ENCODE measurements at regions not wholly inside any gene's neighbourhood (a gene's known extent, or its start where the extent isn't known, plus 50 kb on each side); places are given as distances from the start of the nearest gene placed in this dataset.
"Not testable (repeated sequence)": the region's sequence is repeated elsewhere in the genome, so short reads cannot be mapped to it uniquely, and the experiment has no call there.

- H2AK9ac ChIP-seq (replicated peaks; ENCODE audit: low read depth, low read length, poor library complexity); H3K14ac ChIP-seq (replicated peaks; ENCODE audit: low read depth, low read length); H3K9ac ChIP-seq (ENCODE audit: low read depth, low read length); H4K8ac ChIP-seq (ENCODE audit: low read depth in 2 of 2, low read length in 2 of 2); H3K36me3 ChIP-seq (ENCODE audit: control insufficient read depth, insufficient read depth, low read length); H3K23ac ChIP-seq (ENCODE audit: low read depth, low read length); CTCF ChIA-PET; H2BK20ac ChIP-seq (ENCODE audit: low read depth, low read length); H2BK15ac ChIP-seq (ENCODE audit: low read depth, low read length); in situ Hi-C loops (cut with MboI; ENCODE audit: low sequenced_read_pairs); H3K9me3 ChIP-seq (ENCODE audit: control insufficient read depth, insufficient read depth, low read length); H3K4ac ChIP-seq (ENCODE audit: low read depth, low read length); H3K4me2 ChIP-seq (ENCODE audit: low read depth, low read length); dilution Hi-C loops (cut with HindIII; ENCODE audit: low sequenced_read_pairs, unreplicated experiment); H2BK5ac ChIP-seq (ENCODE audit: low read depth, low read length, poor library complexity, severe bottlenecking); BruUV-seq (replicated peaks); H4K91ac ChIP-seq (ENCODE audit: insufficient read depth, low read depth, low read length); H3K18ac ChIP-seq (ENCODE audit: low read depth, low read length); H3K27ac ChIP-seq (ENCODE audit: insufficient read depth, low read length); ATAC-seq (ENCODE audit: low read depth); H4K5ac ChIP-seq (ENCODE audit: low read depth, low read length); H3K9me1 ChIP-seq (ENCODE audit: insufficient read depth, low read length); H3K79me1 ChIP-seq (ENCODE audit: low read depth in 1 of 2, low read length in 2 of 2); POLR2A ChIA-PET (ENCODE audit: unreplicated experiment); H2AK5ac ChIP-seq (ENCODE audit: low read depth, low read length); H2AFZ ChIP-seq (replicated peaks; ENCODE audit: low read length, poor library complexity); DNase-seq; H3K4me1 ChIP-seq (ENCODE audit: control insufficient read depth, insufficient read depth, low read length); H4K20me1 ChIP-seq (ENCODE audit: insufficient read depth, low read length); H3K56ac ChIP-seq (ENCODE audit: extremely low read depth, insufficient read depth, low read length); H3K4me3 ChIP-seq (ENCODE audit: insufficient read depth, low read depth, low read length); H3K27me3 ChIP-seq (ENCODE audit: control insufficient read depth, insufficient read depth, low read length); intact Hi-C loops (cut with micrococcal nuclease); H2BK120ac ChIP-seq (ENCODE audit: low read depth, low read length): not testable (repeated sequence)
- WGBS, 2 experiments (ENCODE audit: extremely low coverage in 2 of 2, insufficient read length in 1 of 2), result no CpG with 5 or more reads among the region's 32 CpGs
These were observed 292.3 kb downstream of the PLS3 start for GRCh38 chrX:115853260-115853659.

GRCh38 chrX:115881170-115881569 lies 289.4 kb upstream of the AGTR2 start:
- H4K91ac ChIP-seq (ENCODE audit: insufficient read depth, low read depth, low read length); H3K4me3 ChIP-seq (ENCODE audit: insufficient read depth, low read depth, low read length); ATAC-seq (ENCODE audit: low read depth); H2AK5ac ChIP-seq (ENCODE audit: low read depth, low read length); DNase-seq; H3K56ac ChIP-seq (ENCODE audit: extremely low read depth, insufficient read depth, low read length); H3K9me3 ChIP-seq (ENCODE audit: control insufficient read depth, insufficient read depth, low read length); dilution Hi-C loops (cut with HindIII; ENCODE audit: low sequenced_read_pairs, unreplicated experiment); H3K36me3 ChIP-seq (ENCODE audit: control insufficient read depth, insufficient read depth, low read length); H2AFZ ChIP-seq (replicated peaks; ENCODE audit: low read length, poor library complexity); BruUV-seq (replicated peaks); H4K20me1 ChIP-seq (ENCODE audit: insufficient read depth, low read length); H2BK120ac ChIP-seq (ENCODE audit: low read depth, low read length); CTCF ChIA-PET; H3K18ac ChIP-seq (ENCODE audit: low read depth, low read length); H3K79me1 ChIP-seq (ENCODE audit: low read depth in 1 of 2, low read length in 2 of 2); H2AK9ac ChIP-seq (replicated peaks; ENCODE audit: low read depth, low read length, poor library complexity); H3K4me1 ChIP-seq (ENCODE audit: control insufficient read depth, insufficient read depth, low read length); intact Hi-C loops (cut with micrococcal nuclease); H3K9me1 ChIP-seq (ENCODE audit: insufficient read depth, low read length); H3K23ac ChIP-seq (ENCODE audit: low read depth, low read length); H4K5ac ChIP-seq (ENCODE audit: low read depth, low read length); H3K14ac ChIP-seq (replicated peaks; ENCODE audit: low read depth, low read length); H3K27ac ChIP-seq (ENCODE audit: insufficient read depth, low read length); H3K4me2 ChIP-seq (ENCODE audit: low read depth, low read length); H2BK20ac ChIP-seq (ENCODE audit: low read depth, low read length); H2BK15ac ChIP-seq (ENCODE audit: low read depth, low read length); H3K9ac ChIP-seq (ENCODE audit: low read depth, low read length); H4K8ac ChIP-seq (ENCODE audit: low read depth in 2 of 2, low read length in 2 of 2); H3K27me3 ChIP-seq (ENCODE audit: control insufficient read depth, insufficient read depth, low read length); in situ Hi-C loops (cut with MboI; ENCODE audit: low sequenced_read_pairs); POLR2A ChIA-PET (ENCODE audit: unreplicated experiment); H3K4ac ChIP-seq (ENCODE audit: low read depth, low read length); H2BK5ac ChIP-seq (ENCODE audit: low read depth, low read length, poor library complexity, severe bottlenecking): not testable (repeated sequence)
- WGBS, 2 experiments (ENCODE audit: extremely low coverage in 2 of 2, insufficient read length in 1 of 2), result no CpG with 5 or more reads among the region's 15 CpGs
